Coronary artery (tissue), 2 donors: ENCODE measurements at regions not wholly inside any gene's neighbourhood (a gene's known extent, or its start where the extent isn't known, plus 50 kb on each side); places are given as distances from the start of the nearest gene placed in this dataset.

Source experiments
- DNase-seq: peaks from one replicate; pipeline ENCODE4 v3.0.0-alpha.2; 2017; ENCODE audit warnings: low spot score
- H3K27ac ChIP-seq, 2 donors: fragments of 200-600 bp; sonication (generic); one replicate each; pipeline ENCODE4 v1.5.1; 2016 to 2019
- H3K4me3 ChIP-seq: fragments of 200-600 bp; sonication (generic); 2 replicates; pipeline ENCODE4 v1.5.1; 2016; ENCODE audit warnings: mild to moderate bottlenecking, moderate library complexity
- CTCF ChIP-seq: fragments of 200-600 bp; sonication (generic); IDR thresholded peaks from one replicate; pipeline ENCODE4 v1.5.1; 2019; ENCODE audit warnings: antibody characterized with exemption

- TF ChIP-seq CTCF, result no peak
- Histone ChIP-seq H3K27ac (no peak overlapping the region), H3K4me3 (no peak overlapping the region)
- DNase-seq, result no peak
Observed at GRCh38 chr3:124043023-124043422, 51.1 kb upstream of the ROPN1 start.

GRCh38 chr3:124044956-124045355 lies 53.0 kb upstream of the ROPN1 start:
- no peak overlapping the region for H3K27ac ChIP-seq
- DNase-seq, result no peak
- no peak for TF ChIP-seq CTCF
- no peak overlapping the region for H3K4me3 ChIP-seq

- Histone ChIP-seq H3K4me3 (no peak overlapping the region), H3K27ac (no peak overlapping the region)
- TF ChIP-seq CTCF, result no peak
- DNase-seq, result no peak
Observed at GRCh38 chr3:124048967-124049798, 57.3 kb upstream of the ROPN1 start.

- no peak for TF ChIP-seq CTCF
- Histone ChIP-seq H3K27ac (no peak overlapping the region), H3K4me3 (no peak overlapping the region)
- DNase-seq, result no peak
Observed at GRCh38 chr3:124051636-124052035, 59.7 kb upstream of the ROPN1 start.

GRCh38 chr3:124053871-124054270 lies 61.9 kb upstream of the ROPN1 start:
- Histone ChIP-seq H3K4me3 (no peak overlapping the region), H3K27ac (no peak overlapping the region)
- no peak for DNase-seq
- no peak for TF ChIP-seq CTCF

GRCh38 chr3:124056846-124057245 lies 64.9 kb upstream of the ROPN1 start:
- Histone ChIP-seq H3K27ac (peak overlapping the region; percentile 47 to 61), H3K4me3 (peak overlapping the region; percentile 16)
- TF ChIP-seq CTCF, result no peak
- DNase-seq, result no peak

- DNase-seq, result no peak
- TF ChIP-seq CTCF, result no peak
Observed at GRCh38 chr3:124057420-124057819, 65.5 kb upstream of the ROPN1 start.

More at GRCh38 chr3:124057420-124057819, 65.5 kb upstream of the ROPN1 start:
- Histone ChIP-seq H3K27ac (peak overlapping the region; percentile 47 to 61), H3K4me3 (no peak overlapping the region)
